ENCODE measurements at regions not wholly inside any gene's neighbourhood (a gene's known extent, or its start where the extent isn't known, plus 50 kb on each side); places are given as distances from the start of the nearest gene placed in this dataset.
A peak's percentile ranks its signal among the peaks of the same experiment; 100 is the strongest.

GRCh38 chr20:12925210-12925755 lies 83.5 kb upstream of the SPTLC3 start:
- Histone ChIP-seq H3K27me3 (ENCODE audit: insufficient read depth in 3 of 3, low read length in 2 of 3) (no peaks in the 10 kb centered on the region), H3K4me3 (no peak overlapping the region), H3K27ac (no peak overlapping the region), H3K36me3 (ENCODE audit: insufficient read depth in 1 of 2, low read depth in 1 of 2) (no peaks in the 10 kb centered on the region), H3K4me1 (no peaks in the 10 kb centered on the region), H3K9me3 (no peaks in the 10 kb centered on the region)
- intact Hi-C loops (cut with DNase I), result loop anchor here in 1 of 2 donors (5.0 kb wide), 1 partner anchor 182 kb away; no protein-coding TSS in a partner anchor
- ATAC-seq, result peak in 3 of 4 donors; percentile 47 to 69 (median 66)
- DNase-seq, result no peak
- peak; percentile 65 for TF ChIP-seq CTCF (IDR thresholded peaks at IDR 0.05)
- 34 to 37% (median 35%) methylated on average over 7 of the region's 7 CpGs for WGBS, 3 donors

- Histone ChIP-seq H3K4me1 (no peaks in the 10 kb centered on the region), H3K4me3 (no peak overlapping the region), H3K36me3 (ENCODE audit: insufficient read depth in 1 of 2, low read depth in 1 of 2) (no peaks in the 10 kb centered on the region), H3K27ac (no peak overlapping the region), H3K27me3 (ENCODE audit: insufficient read depth in 3 of 3, low read length in 2 of 3) (no peaks in the 10 kb centered on the region), H3K9me3 (no peaks in the 10 kb centered on the region)
- DNase-seq (no peak), ATAC-seq (no peak)
- intact Hi-C loops (cut with DNase I), result loop anchor here in 1 of 2 donors (5.0 kb wide), 1 partner anchor 181 kb away; no protein-coding TSS in a partner anchor
- 72 to 80% (median 75%) methylated on average over 9 of the region's 9 CpGs for WGBS, 3 donors
- no peak for TF ChIP-seq CTCF (IDR thresholded peaks at IDR 0.05)
Observed at GRCh38 chr20:12925863-12926793, 82.6 kb upstream of the SPTLC3 start.

- Histone ChIP-seq H3K4me3 (no peak overlapping the region), H3K9me3 (no peaks in the 10 kb centered on the region), H3K27me3 (ENCODE audit: insufficient read depth in 3 of 3, low read length in 2 of 3) (no peaks in the 10 kb centered on the region), H3K27ac (no peak overlapping the region), H3K36me3 (ENCODE audit: insufficient read depth in 1 of 2, low read depth in 1 of 2) (no peaks in the 10 kb centered on the region), H3K4me1 (no peaks in the 10 kb centered on the region)
- ATAC-seq (no peak), DNase-seq (no peak)
- WGBS, 3 donors, result 70 to 81% (median 73%) methylated on average over 5 of the region's 5 CpGs
- intact Hi-C loops (cut with DNase I), result loop anchor here in 1 of 2 donors (5.0 kb wide), 1 partner anchor 180 kb away; no protein-coding TSS in a partner anchor
- no peak for TF ChIP-seq CTCF (IDR thresholded peaks at IDR 0.05)
Observed at GRCh38 chr20:12927489-12927888, 81.3 kb upstream of the SPTLC3 start.

- intact Hi-C loops (cut with DNase I), result loop anchor here in 1 of 2 donors (5.0 kb wide), 1 partner anchor 179 kb away; no protein-coding TSS in a partner anchor
- H3K4me3 ChIP-seq, result no peak overlapping the region
- H3K27ac ChIP-seq, result no peak overlapping the region
- no peak for TF ChIP-seq CTCF (IDR thresholded peaks at IDR 0.05)
- H3K4me1 ChIP-seq, result no peaks in the 10 kb centered on the region
- no peaks in the 10 kb centered on the region for H3K36me3 ChIP-seq (ENCODE audit: insufficient read depth in 1 of 2, low read depth in 1 of 2)
- no peaks in the 10 kb centered on the region for H3K27me3 ChIP-seq (ENCODE audit: insufficient read depth in 3 of 3, low read length in 2 of 3)
- no peaks in the 10 kb centered on the region for H3K9me3 ChIP-seq
- no peak for DNase-seq
- WGBS, 3 donors, result 81 to 86% (median 84%) methylated on average over 1 of the region's 1 CpG
- ATAC-seq, result no peak
Observed at GRCh38 chr20:12928358-12928754, 80.4 kb upstream of the SPTLC3 start.
